Mesenchymal stem cell (in vitro differentiated cells and primary cell): ENCODE measurements at regions not wholly inside any gene's neighbourhood (a gene's known extent, or its start where the extent isn't known, plus 50 kb on each side); places are given as distances from the start of the nearest gene placed in this dataset.

Source experiments
- DNase-seq: peaks from one replicate; pipeline ENCODE4 v3.0.0-alpha.2; 2013
- H2AFZ ChIP-seq: one replicate; pipeline ENCODE4 v1.6.1; 2013; ENCODE audit warnings: low read depth, mild to moderate bottlenecking, control low read depth, inconsistent platforms, low read length, moderate library complexity
- H2AK5ac ChIP-seq: 2 replicates; pipeline ENCODE4 v1.6.1; 2013; ENCODE audit warnings: low read length, moderate library complexity, mild to moderate bottlenecking, inconsistent platforms; ENCODE audit not compliant: severe bottlenecking
- H2BK120ac ChIP-seq: one replicate; pipeline ENCODE4 v1.6.1; 2013; ENCODE audit warnings: low read depth, mild to moderate bottlenecking, inconsistent platforms, low read length, moderate library complexity
- H2BK12ac ChIP-seq, 2 experiments: one replicate each; pipeline ENCODE4 v1.6.1; 2013; ENCODE audit warnings: inconsistent platforms in 2 of 2, low read length in 2 of 2, mild to moderate bottlenecking in 2 of 2, moderate library complexity in 2 of 2, control low read depth in 1 of 2
- H2BK15ac ChIP-seq: one replicate; pipeline ENCODE4 v1.6.1; 2013; ENCODE audit warnings: mild to moderate bottlenecking, low read depth, inconsistent platforms; ENCODE audit not compliant: poor library complexity, severe bottlenecking
- H2BK5ac ChIP-seq: 2 replicates; pipeline ENCODE4 v1.6.1; 2013; ENCODE audit warnings: low read depth, mild to moderate bottlenecking, low read length, control low read depth, inconsistent platforms; ENCODE audit not compliant: poor library complexity, severe bottlenecking
- H3K14ac ChIP-seq, 2 experiments: one replicate each; pipeline ENCODE4 v1.6.1; 2013; ENCODE audit warnings: inconsistent platforms in 2 of 2, low read length in 2 of 2, control low read depth in 1 of 2, mild to moderate bottlenecking in 1 of 2, moderate library complexity in 1 of 2
- H3K18ac ChIP-seq, 2 experiments: one replicate each; pipeline ENCODE4 v1.6.1; 2013; ENCODE audit warnings: inconsistent platforms in 2 of 2, low read length in 2 of 2, control low read depth in 1 of 2, low read depth in 1 of 2, mild to moderate bottlenecking in 1 of 2
- H3K23ac ChIP-seq, 2 experiments: one replicate each; pipeline ENCODE4 v1.6.1; 2013; ENCODE audit warnings: inconsistent platforms in 2 of 2, low read length in 2 of 2, mild to moderate bottlenecking in 2 of 2, moderate library complexity in 2 of 2, control low read depth in 1 of 2
- H3K27ac ChIP-seq: 2 replicates; pipeline ENCODE4 v1.5.1; 2013; ENCODE audit warnings: mild to moderate bottlenecking, moderate library complexity, low read length, control low read depth, inconsistent platforms; ENCODE audit not compliant: poor library complexity, severe bottlenecking
- H3K27me3 ChIP-seq, 2 experiments: 2 replicates each; pipeline versions ENCODE4 v1.6.1 to v1.7.0; 2013; ENCODE audit warnings: low read length in 2 of 2, mild to moderate bottlenecking in 2 of 2, moderate library complexity in 2 of 2, control low read depth in 1 of 2, inconsistent platforms in 1 of 2; ENCODE audit not compliant: control insufficient read depth in 1 of 2, insufficient read depth in 1 of 2
- H3K36me3 ChIP-seq, 2 experiments: 2 replicates each; pipeline versions ENCODE4 v1.6.1 to v1.7.0; 2013; ENCODE audit warnings: low read length in 2 of 2, control low read depth in 1 of 2, inconsistent platforms in 1 of 2, low read depth in 1 of 2, mild to moderate bottlenecking in 1 of 2; ENCODE audit not compliant: insufficient read depth in 2 of 2, control insufficient read depth in 1 of 2
- H3K4ac ChIP-seq, 2 experiments: one replicate each; pipeline ENCODE4 v1.6.1; 2013; ENCODE audit warnings: inconsistent platforms in 2 of 2, low read length in 2 of 2, mild to moderate bottlenecking in 2 of 2, moderate library complexity in 2 of 2, control low read depth in 1 of 2, low read depth in 1 of 2
- H3K4me1 ChIP-seq: 2 replicates; pipeline ENCODE4 v1.6.1; 2013; ENCODE audit warnings: low read depth, low read length, control low read depth; ENCODE audit not compliant: control insufficient read depth, insufficient read depth
- H3K4me2 ChIP-seq: 2 replicates; pipeline ENCODE4 v1.6.1; 2013; ENCODE audit warnings: low read length, mild to moderate bottlenecking, inconsistent platforms; ENCODE audit not compliant: poor library complexity, severe bottlenecking
- H3K4me3 ChIP-seq, 2 experiments: 2 replicates each; pipeline versions ENCODE4 v1.5.1 to v1.7.0; 2013; ENCODE audit warnings: low read length in 2 of 2, mild to moderate bottlenecking in 2 of 2, control low read depth in 1 of 2, low read depth in 1 of 2; ENCODE audit not compliant: insufficient read depth in 1 of 2
- H3K79me1 ChIP-seq: replicated peaks from 2 replicates; pipeline ENCODE4 v1.6.1; 2013; ENCODE audit warnings: mild to moderate bottlenecking, control low read depth, low read length, inconsistent platforms; ENCODE audit not compliant: poor library complexity, severe bottlenecking
- H3K9ac ChIP-seq: 2 replicates; pipeline ENCODE4 v1.7.0; 2013; ENCODE audit warnings: mild to moderate bottlenecking, low read length, moderate library complexity
- H3K9me3 ChIP-seq: 2 replicates; pipeline ENCODE4 v1.7.0; 2013; ENCODE audit warnings: mild to moderate bottlenecking, low read length; ENCODE audit not compliant: control insufficient read depth
- H4K8ac ChIP-seq: one replicate; pipeline ENCODE4 v1.6.1; 2013; ENCODE audit warnings: inconsistent platforms, mild to moderate bottlenecking, low read length, moderate library complexity
- H4K91ac ChIP-seq: one replicate; pipeline ENCODE4 v1.6.1; 2013; ENCODE audit warnings: mild to moderate bottlenecking, low read length, inconsistent platforms
- WGBS: methylation state at CpG from one replicate; pipeline ENCODE4 v1.1.7; 2013; ENCODE audit warnings: mixed read lengths; 5-methylcytosine and 5-hydroxymethylcytosine counted together

DNA sequence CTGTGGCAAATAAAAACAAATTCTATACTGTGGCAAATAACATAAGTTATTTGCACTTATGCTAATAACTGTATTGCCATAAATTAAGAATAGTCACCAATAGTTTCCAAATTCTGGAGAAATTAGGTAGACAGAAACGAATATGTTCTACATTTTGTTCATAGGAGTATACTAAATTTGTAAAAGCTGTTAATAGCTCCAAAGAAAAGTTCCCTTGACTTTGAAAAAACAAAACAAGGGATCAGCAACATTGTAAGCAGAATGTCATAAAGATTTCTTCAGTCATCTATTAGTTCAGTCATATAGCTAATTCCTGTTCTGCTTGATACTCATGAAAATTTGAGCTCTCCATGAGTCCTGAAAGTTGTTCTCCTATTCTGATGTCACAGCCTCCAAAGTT lies 1472.8 kb downstream of the C4orf33 start:
- H3K9me3 ChIP-seq, result peaks cover 4% of the 10 kb centered on the region
- H3K4me1 ChIP-seq, result no peaks in the 10 kb centered on the region

DNA sequence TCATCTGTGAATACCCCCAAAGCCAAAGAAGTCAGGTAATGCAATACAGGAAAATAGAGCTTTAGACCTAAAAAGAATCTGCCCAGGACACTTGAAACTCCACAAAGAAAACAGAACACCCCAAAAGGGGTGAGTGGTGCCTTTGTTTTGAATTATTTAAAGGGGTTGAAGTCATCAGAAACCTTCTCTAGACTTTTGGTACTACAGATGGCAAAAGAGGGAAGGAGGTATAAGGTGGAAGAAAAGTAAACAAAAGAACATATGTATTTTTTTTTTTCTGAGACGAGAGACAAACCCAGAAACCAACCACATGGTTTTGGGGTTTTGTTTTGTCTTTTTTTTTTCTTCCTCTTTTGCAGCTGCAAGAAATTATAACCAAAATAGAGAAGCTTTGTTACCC lies 1477.8 kb downstream of the C4orf33 start:
- DNase-seq, result no peak
- Histone ChIP-seq H3K79me1 (no peaks in the 10 kb centered on the region), H2AK5ac (no peak overlapping the region), H2AFZ (no peak overlapping the region), H2BK15ac (no peak overlapping the region), H3K9me3 (no peaks in the 10 kb centered on the region), H3K4me2 (no peak overlapping the region), H2BK5ac (no peak overlapping the region), H3K36me3 (no peaks in the 10 kb centered on the region), H3K23ac (no peak overlapping the region), H3K27ac (no peak overlapping the region), H2BK120ac (no peak overlapping the region), H2BK12ac (no peak overlapping the region), H3K14ac (no peak overlapping the region), H3K27me3 (no peaks in the 10 kb centered on the region), H3K4ac (no peak overlapping the region), H3K18ac (no peak overlapping the region), H3K4me1 (no peaks in the 10 kb centered on the region), H4K91ac (no peak overlapping the region), H4K8ac (no peak overlapping the region), H3K4me3 (no peak overlapping the region), H3K9ac (no peak overlapping the region)
- WGBS, result no CpG with 5 or more reads among the region's 1 CpG

More for the DNA sequence above, 1472.8 kb downstream of the C4orf33 start:
- Histone ChIP-seq H3K18ac (no peak overlapping the region), H3K4me2 (no peak overlapping the region), H3K27ac (no peak overlapping the region), H2AK5ac (no peak overlapping the region), H3K79me1 (no peaks in the 10 kb centered on the region), H3K9ac (no peak overlapping the region), H4K91ac (no peak overlapping the region), H4K8ac (no peak overlapping the region), H3K27me3 (no peaks in the 10 kb centered on the region), H2AFZ (no peak overlapping the region), H3K36me3 (no peaks in the 10 kb centered on the region), H2BK120ac (no peak overlapping the region), H3K4ac (no peak overlapping the region), H3K14ac (no peak overlapping the region), H2BK5ac (no peak overlapping the region), H3K23ac (no peak overlapping the region), H2BK12ac (no peak overlapping the region), H2BK15ac (no peak overlapping the region), H3K4me3 (no peak overlapping the region)
- WGBS, result no CpG with 5 or more reads among the region's 1 CpG
- no peak for DNase-seq

DNA sequence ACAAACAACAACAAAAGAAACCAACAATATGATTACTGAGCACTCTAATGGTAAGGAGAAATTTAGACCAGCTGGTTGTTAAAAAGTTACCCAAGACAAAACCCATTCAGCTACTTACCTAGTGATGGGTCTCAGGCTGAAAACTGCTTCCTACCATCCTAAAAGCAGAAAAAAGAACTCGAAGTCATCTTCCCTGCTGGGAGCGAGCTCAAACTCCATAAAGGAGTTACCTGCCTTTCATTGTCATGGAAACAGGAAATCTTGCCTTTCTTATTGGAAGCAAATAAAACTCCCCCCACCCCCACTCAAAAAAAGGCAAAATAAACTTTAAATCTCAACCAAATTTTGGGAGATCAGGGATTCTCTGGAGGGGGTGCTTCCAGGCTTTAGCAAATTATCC lies 1478.3 kb downstream of the C4orf33 start:
- DNase-seq, result no peak
- Histone ChIP-seq H3K36me3 (no peaks in the 10 kb centered on the region), H3K4me2 (no peak overlapping the region), H2BK5ac (no peak overlapping the region), H4K91ac (no peak overlapping the region), H3K27ac (no peak overlapping the region), H3K4me1 (no peaks in the 10 kb centered on the region), H2BK12ac (no peak overlapping the region), H2AK5ac (no peak overlapping the region), H2BK15ac (no peak overlapping the region), H2AFZ (no peak overlapping the region), H4K8ac (no peak overlapping the region), H3K4ac (no peak overlapping the region), H3K27me3 (no peaks in the 10 kb centered on the region), H3K14ac (no peak overlapping the region), H3K9ac (no peak overlapping the region), H3K4me3 (no peak overlapping the region), H3K23ac (no peak overlapping the region), H3K79me1 (no peaks in the 10 kb centered on the region), H3K9me3 (no peaks in the 10 kb centered on the region), H2BK120ac (no peak overlapping the region), H3K18ac (no peak overlapping the region)
- WGBS, result 73% methylated on average over 2 of the region's 2 CpGs

GRCh38 chr4:130576218-130576617 lies 1480.3 kb downstream of the C4orf33 start:
- no peak overlapping the region for H3K14ac ChIP-seq
- no peak overlapping the region for H2AFZ ChIP-seq
- H2BK12ac ChIP-seq, result no peak overlapping the region
- no peak overlapping the region for H3K9ac ChIP-seq
- H2BK15ac ChIP-seq, result no peak overlapping the region
- no peak overlapping the region for H3K27ac ChIP-seq
- H2AK5ac ChIP-seq, result no peak overlapping the region
- H4K91ac ChIP-seq, result no peak overlapping the region
- H2BK120ac ChIP-seq, result no peak overlapping the region
- no peak overlapping the region for H3K4ac ChIP-seq
- WGBS, result 75% methylated on average over 1 of the region's 1 CpG
- no peaks in the 10 kb centered on the region for H3K9me3 ChIP-seq
- no peak overlapping the region for H3K18ac ChIP-seq
- no peak overlapping the region for H2BK5ac ChIP-seq
- no peak overlapping the region for H3K23ac ChIP-seq
- no peaks in the 10 kb centered on the region for H3K36me3 ChIP-seq
- H4K8ac ChIP-seq, result no peak overlapping the region
- H3K4me3 ChIP-seq, result no peak overlapping the region
- no peak for DNase-seq
- H3K27me3 ChIP-seq, result no peaks in the 10 kb centered on the region
- no peak overlapping the region for H3K4me2 ChIP-seq
- H3K4me1 ChIP-seq, result no peaks in the 10 kb centered on the region
- H3K79me1 ChIP-seq, result no peaks in the 10 kb centered on the region
